OCI-LY1 (cell line): ENCODE measurements at regions not wholly inside any gene's neighbourhood (a gene's known extent, or its start where the extent isn't known, plus 50 kb on each side); places are given as distances from the start of the nearest gene placed in this dataset.

Source experiments
- H2AFZ ChIP-seq: fragments of 200-600 bp; sonication (generic), shearing (Covaris generic); 2 replicates; pipeline ENCODE4 v1.6.0; 2014; ENCODE audit warnings: antibody characterized with exemption, mild to moderate bottlenecking, low read length
- H3F3A ChIP-seq: fragments of 200-600 bp; sonication (generic), shearing (Covaris generic); 2 replicates; pipeline ENCODE4 v1.6.0; 2014; ENCODE audit warnings: mild to moderate bottlenecking, antibody characterized with exemption, low read length, moderate library complexity; ENCODE audit not compliant: insufficient read depth
- H3K27ac ChIP-seq: fragments of 200-600 bp; sonication (generic); 2 replicates; pipeline ENCODE4 v1.5.1; 2014; ENCODE audit warnings: low read length, mixed run types, mild to moderate bottlenecking, low read depth; ENCODE audit not compliant: poor library complexity, severe bottlenecking
- H3K27me3 ChIP-seq: fragments of 200-600 bp; sonication (generic); 2 replicates; pipeline ENCODE4 v1.6.0; 2014; ENCODE audit warnings: antibody characterized with exemption, mild to moderate bottlenecking, low read length, moderate library complexity; ENCODE audit not compliant: insufficient read depth
- H3K36me3 ChIP-seq: fragments of 200-600 bp; sonication (generic); 2 replicates; pipeline ENCODE4 v1.6.1; 2014; ENCODE audit warnings: mild to moderate bottlenecking, antibody characterized with exemption, low read length, moderate library complexity, mixed read lengths; ENCODE audit not compliant: insufficient read depth
- H3K4me1 ChIP-seq: fragments of 200-600 bp; sonication (generic); 2 replicates; pipeline ENCODE4 v1.5.1; 2014; ENCODE audit warnings: mild to moderate bottlenecking, low read length, moderate library complexity; ENCODE audit not compliant: insufficient read depth, severe bottlenecking
- H3K4me2 ChIP-seq: fragments of 200-600 bp; sonication (generic), shearing (Covaris generic); 2 replicates; pipeline ENCODE4 v1.6.1; 2014; ENCODE audit warnings: low read length
- H3K4me3 ChIP-seq: fragments of 200-600 bp; sonication (generic); 2 replicates; pipeline ENCODE4 v1.5.1; 2014; ENCODE audit warnings: low read length, low read depth, mild to moderate bottlenecking, mixed read lengths; ENCODE audit not compliant: poor library complexity, severe bottlenecking
- H3K79me2 ChIP-seq: fragments of 200-600 bp; shearing (Covaris generic); 2 replicates; pipeline ENCODE4 v1.6.1; 2016; ENCODE audit warnings: mixed run types, low read length, mixed read lengths; ENCODE audit not compliant: insufficient read depth
- H3K9ac ChIP-seq: fragments of 200-600 bp; sonication (generic), shearing (Covaris generic); 2 replicates; pipeline ENCODE4 v1.6.1; 2014; ENCODE audit warnings: mild to moderate bottlenecking, low read length, mixed read lengths
- H3K9me2 ChIP-seq: fragments of 200-600 bp; sonication (generic), shearing (Covaris generic); 2 replicates; pipeline ENCODE4 v1.6.1; 2014; ENCODE audit warnings: low read depth, mild to moderate bottlenecking, low read length, mixed read lengths
- H3K9me3 ChIP-seq: fragments of 200-600 bp; shearing (Covaris generic); 2 replicates; pipeline ENCODE4 v1.6.1; 2014; ENCODE audit warnings: low read length, mixed read lengths
- H4K20me1 ChIP-seq: fragments of 200-600 bp; sonication (generic), shearing (Covaris generic); 2 replicates; pipeline ENCODE4 v1.6.0; 2016; ENCODE audit warnings: mild to moderate bottlenecking, low read length; ENCODE audit not compliant: insufficient read depth
- EZH2 ChIP-seq: fragments of 200-600 bp; sonication (generic), shearing (Covaris generic); IDR thresholded peaks from 2 replicates; pipeline ENCODE4 v1.8.0; 2017; ENCODE audit warnings: borderline replicate concordance, mixed run types, mild to moderate bottlenecking, antibody characterized with exemption, low read length, moderate library complexity, mixed read lengths
- TF ChIP-seq, protein P1 (sequence below): fragments of 200-600 bp; sonication (generic), shearing (Covaris generic); IDR thresholded peaks from 2 replicates; pipeline ENCODE4 v1.5.1; 2017; ENCODE audit warnings: mild to moderate bottlenecking, antibody characterized with exemption, low read length, moderate library complexity, mixed read lengths

DNA sequence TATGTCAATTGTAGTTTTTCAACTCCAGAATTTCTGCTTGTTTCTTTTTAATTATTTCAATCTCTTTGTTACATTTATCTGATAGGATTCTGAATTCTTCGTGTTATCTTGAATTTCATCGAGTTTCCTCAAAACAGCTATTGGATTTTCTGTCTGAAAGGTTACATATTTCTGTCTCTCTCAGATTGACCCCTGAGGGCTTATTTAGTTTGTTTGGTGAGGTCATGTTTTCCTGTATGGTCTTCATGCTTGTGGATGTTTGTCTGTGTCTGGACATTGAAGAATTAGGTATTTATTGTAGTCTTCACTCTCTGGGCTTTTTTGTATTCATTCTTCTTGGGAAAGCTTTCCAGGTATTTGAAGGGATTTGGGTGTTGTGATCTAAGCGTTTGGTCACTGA, 85.6 kb downstream of the SNAPC1 start:
- Histone ChIP-seq H3K9me2 (no peaks in the 10 kb centered on the region), H3K4me1 (no peaks in the 10 kb centered on the region), H3K79me2 (no peaks in the 10 kb centered on the region), H3K4me2 (no peak overlapping the region), H3K27me3 (no peaks in the 10 kb centered on the region), H3K36me3 (no peaks in the 10 kb centered on the region), H2AFZ (no peak overlapping the region), H3F3A (no peaks in the 10 kb centered on the region), H4K20me1 (no peaks in the 10 kb centered on the region), H3K4me3 (no peak overlapping the region), H3K9ac (no peak overlapping the region), H3K27ac (no peak overlapping the region), H3K9me3 (0 out of 2 replicates have a peak, but pooled peaks cover 2% of the 10 kb centered on the region)
- TF ChIP-seq, protein P1, sequence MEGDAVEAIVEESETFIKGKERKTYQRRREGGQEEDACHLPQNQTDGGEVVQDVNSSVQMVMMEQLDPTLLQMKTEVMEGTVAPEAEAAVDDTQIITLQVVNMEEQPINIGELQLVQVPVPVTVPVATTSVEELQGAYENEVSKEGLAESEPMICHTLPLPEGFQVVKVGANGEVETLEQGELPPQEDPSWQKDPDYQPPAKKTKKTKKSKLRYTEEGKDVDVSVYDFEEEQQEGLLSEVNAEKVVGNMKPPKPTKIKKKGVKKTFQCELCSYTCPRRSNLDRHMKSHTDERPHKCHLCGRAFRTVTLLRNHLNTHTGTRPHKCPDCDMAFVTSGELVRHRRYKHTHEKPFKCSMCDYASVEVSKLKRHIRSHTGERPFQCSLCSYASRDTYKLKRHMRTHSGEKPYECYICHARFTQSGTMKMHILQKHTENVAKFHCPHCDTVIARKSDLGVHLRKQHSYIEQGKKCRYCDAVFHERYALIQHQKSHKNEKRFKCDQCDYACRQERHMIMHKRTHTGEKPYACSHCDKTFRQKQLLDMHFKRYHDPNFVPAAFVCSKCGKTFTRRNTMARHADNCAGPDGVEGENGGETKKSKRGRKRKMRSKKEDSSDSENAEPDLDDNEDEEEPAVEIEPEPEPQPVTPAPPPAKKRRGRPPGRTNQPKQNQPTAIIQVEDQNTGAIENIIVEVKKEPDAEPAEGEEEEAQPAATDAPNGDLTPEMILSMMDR: no peak
- TF ChIP-seq EZH2: no peak

DNA sequence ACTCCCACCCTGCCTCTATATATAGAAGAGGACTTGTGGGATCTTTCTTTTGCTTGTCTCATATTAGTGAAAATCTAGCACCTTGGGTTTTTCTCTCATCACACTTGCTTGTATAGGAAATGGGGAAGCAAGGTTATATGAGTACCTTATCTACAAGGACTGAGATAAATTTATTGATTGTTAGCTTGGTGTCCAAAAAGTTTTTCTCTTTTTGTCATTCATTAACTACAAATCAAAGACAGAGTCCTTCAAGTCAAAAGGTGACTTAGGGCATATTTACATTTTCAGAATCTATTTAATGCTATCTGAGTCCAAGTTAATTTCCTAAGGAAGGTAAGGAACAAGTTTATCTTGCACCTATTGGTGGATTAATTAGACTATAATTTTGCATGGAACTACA, 92.7 kb downstream of the SNAPC1 start:
- Histone ChIP-seq H3K36me3 (no peaks in the 10 kb centered on the region), H3K27ac (no peak overlapping the region), H2AFZ (no peak overlapping the region), H4K20me1 (no peaks in the 10 kb centered on the region), H3K9ac (no peak overlapping the region), H3K79me2 (no peaks in the 10 kb centered on the region), H3K4me2 (no peak overlapping the region), H3K27me3 (no peaks in the 10 kb centered on the region; the same call in 1 of the 2 replicates), H3K4me3 (no peak overlapping the region), H3K4me1 (no peaks in the 10 kb centered on the region), H3F3A (no peaks in the 10 kb centered on the region), H3K9me3 (no peaks in the 10 kb centered on the region), H3K9me2 (no peaks in the 10 kb centered on the region)
- TF ChIP-seq, protein P1: no peak

DNA sequence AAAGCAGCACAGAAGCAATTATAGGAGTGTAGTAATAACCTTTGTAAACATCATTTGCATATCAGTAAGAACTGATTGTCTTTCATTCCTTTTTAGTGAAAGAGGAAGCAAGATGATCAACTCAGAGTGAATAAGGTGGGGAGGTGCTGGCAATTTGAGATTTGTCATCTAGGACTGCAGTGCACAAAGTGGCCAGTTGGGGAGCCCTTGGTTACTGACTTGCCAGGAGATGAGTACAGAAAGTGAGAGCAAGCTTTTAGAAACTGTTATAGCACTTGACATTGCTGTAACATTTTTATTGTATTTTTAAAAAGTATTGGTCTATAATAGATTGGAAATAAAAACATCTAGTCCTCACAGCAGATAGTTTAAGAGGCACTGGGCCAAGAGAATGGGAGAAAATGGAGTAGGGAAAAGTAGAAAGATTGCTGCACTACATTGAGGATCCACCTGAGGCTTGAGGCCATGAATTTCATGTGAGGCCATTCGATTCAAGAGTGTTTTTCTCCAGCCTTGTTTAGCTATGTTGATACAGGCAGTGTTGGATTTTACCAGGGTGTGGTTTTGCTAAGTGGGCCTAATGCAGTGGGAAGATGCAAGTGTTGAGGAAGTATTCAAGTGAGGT, 98.2 kb downstream of the SNAPC1 start:
- H3K9ac ChIP-seq: no peak overlapping the region
- H3K79me2 ChIP-seq: no peaks in the 10 kb centered on the region
- H2AFZ ChIP-seq: no peak overlapping the region
- no peaks in the 10 kb centered on the region; the same call in 1 of the 2 replicates for H3K27me3 ChIP-seq
- TF ChIP-seq, protein P1: peak; percentile 84
- TF ChIP-seq EZH2: no peak
- no peak overlapping the region for H3K4me2 ChIP-seq
- H3K4me3 ChIP-seq: no peak overlapping the region
- H3K9me3 ChIP-seq: no peaks in the 10 kb centered on the region
- no peaks in the 10 kb centered on the region for H3F3A ChIP-seq
- no peaks in the 10 kb centered on the region for H4K20me1 ChIP-seq
- H3K36me3 ChIP-seq: no peaks in the 10 kb centered on the region
- H3K9me2 ChIP-seq: no peaks in the 10 kb centered on the region
- no peaks in the 10 kb centered on the region for H3K4me1 ChIP-seq
- no peak overlapping the region for H3K27ac ChIP-seq
